HEK293T (cell line): ENCODE measurements at regions not wholly inside any gene's neighbourhood (a gene's known extent, or its start where the extent isn't known, plus 50 kb on each side); places are given as distances from the start of the nearest gene placed in this dataset.

Source experiments
- BHLHE40 ChIP-seq: fragments of 450-650 bp; IDR thresholded peaks from 2 replicates; pipeline ENCODE4 v1.6.1; 2016; ENCODE audit warnings: mild to moderate bottlenecking, moderate library complexity, borderline replicate concordance
- CTBP1 ChIP-seq: fragments of 450-650 bp; IDR thresholded peaks from 2 replicates; pipeline ENCODE4 v1.6.1; 2016; ENCODE audit warnings: borderline replicate concordance
- ELF4 ChIP-seq: fragments of 450-650 bp; IDR thresholded peaks from 2 replicates; pipeline ENCODE4 v1.6.1; 2017; ENCODE audit warnings: antibody characterized with exemption
- FOXK2 ChIP-seq: fragments of 450-650 bp; IDR thresholded peaks from 2 replicates; pipeline ENCODE4 v1.6.1; 2016; ENCODE audit warnings: mild to moderate bottlenecking
- FOXM1 ChIP-seq: fragments of 450-650 bp; IDR thresholded peaks from 2 replicates; pipeline ENCODE4 v1.6.1; 2017; ENCODE audit warnings: mild to moderate bottlenecking, borderline replicate concordance
- HDGF ChIP-seq: fragments of 450-650 bp; IDR thresholded peaks from 2 replicates; pipeline ENCODE4 v1.6.1; 2017; ENCODE audit warnings: antibody characterized with exemption, borderline replicate concordance
- LEF1 ChIP-seq: fragments of 450-650 bp; IDR thresholded peaks from 2 replicates; pipeline ENCODE4 v1.6.1; 2017; ENCODE audit warnings: mild to moderate bottlenecking, borderline replicate concordance
- NFRKB ChIP-seq: fragments of 450-650 bp; IDR thresholded peaks from 2 replicates; pipeline ENCODE4 v1.6.1; 2016; ENCODE audit warnings: mild to moderate bottlenecking, moderate library complexity
- SP1 ChIP-seq: fragments of 450-650 bp; IDR thresholded peaks from 2 replicates; pipeline ENCODE4 v1.6.1; 2017
- SUZ12 ChIP-seq: fragments of 450-650 bp; IDR thresholded peaks from 2 replicates; pipeline ENCODE4 v1.6.1; 2016; ENCODE audit warnings: mild to moderate bottlenecking
- TARDBP ChIP-seq: fragments of 450-650 bp; IDR thresholded peaks from 2 replicates; pipeline ENCODE4 v1.6.1; 2016
- ZNF384 ChIP-seq: fragments of 450-650 bp; IDR thresholded peaks from 2 replicates; pipeline ENCODE4 v1.6.1; 2016

DNA sequence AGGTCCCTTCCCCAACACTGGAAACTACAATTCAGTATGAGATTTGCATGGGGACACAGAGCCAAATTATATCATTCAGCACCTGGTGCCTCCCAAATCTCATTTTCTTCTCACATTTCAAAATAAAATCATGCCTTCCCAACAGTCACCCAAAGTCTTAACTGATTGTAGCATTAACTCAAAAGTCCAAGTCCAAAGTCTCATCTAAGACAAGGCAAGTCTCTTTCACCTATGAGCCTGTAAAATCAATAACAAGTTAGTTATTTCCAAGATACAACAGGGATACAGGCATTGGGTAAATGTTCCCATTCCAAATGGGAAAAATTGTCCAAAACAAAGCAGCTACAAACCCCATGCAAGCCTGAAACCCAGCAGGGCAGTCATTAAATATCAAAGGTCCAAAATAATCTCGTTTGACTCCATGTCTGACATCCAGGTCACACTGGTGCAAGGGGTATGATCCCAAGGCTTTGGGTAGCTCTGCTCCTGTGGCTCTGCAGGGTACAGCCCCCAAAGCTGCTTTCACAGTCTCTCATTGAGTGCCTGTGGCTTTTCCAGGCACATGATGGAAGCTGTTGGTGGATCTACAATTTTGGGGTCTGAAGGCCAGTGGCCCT lies 1370.1 kb upstream of the DDX18 start:
- TF ChIP-seq ELF4 (no peak), FOXK2 (no peak), FOXM1 (no peak), HDGF (no peak), SUZ12 (no peak), BHLHE40 (no peak), NFRKB (no peak), SP1 (no peak), TARDBP (no peak), CTBP1 (no peak), LEF1 (no peak), ZNF384 (no peak)
